GM13976 (cell line): ENCODE measurements at regions not wholly inside any gene's neighbourhood (a gene's known extent, or its start where the extent isn't known, plus 50 kb on each side); places are given as distances from the start of the nearest gene placed in this dataset.

Source experiments
- DNase-seq: peaks from one replicate; pipeline ENCODE4 v3.0.0; 2012; ENCODE audit warnings: low spot score
- in situ Hi-C: fragments of 300-500 bp; cut with MboI; formaldehyde crosslinking; loops from one replicate; pipeline ENCODE4 v1.12.0; 2022; ENCODE audit warnings: low sequenced_read_pairs, mixed read lengths, inconsistent platforms; ENCODE audit not compliant: unreplicated experiment
- TF ChIP-seq, protein P1 (sequence below): IDR thresholded peaks from 2 replicates; pipeline ENCODE4 v1.5.1; 2012; ENCODE audit warnings: borderline replicate concordance, mild to moderate bottlenecking; ENCODE audit not compliant: insufficient read depth; ENCODE audit errors: extremely low read depth, missing control alignments, control extremely low read depth

DNA sequence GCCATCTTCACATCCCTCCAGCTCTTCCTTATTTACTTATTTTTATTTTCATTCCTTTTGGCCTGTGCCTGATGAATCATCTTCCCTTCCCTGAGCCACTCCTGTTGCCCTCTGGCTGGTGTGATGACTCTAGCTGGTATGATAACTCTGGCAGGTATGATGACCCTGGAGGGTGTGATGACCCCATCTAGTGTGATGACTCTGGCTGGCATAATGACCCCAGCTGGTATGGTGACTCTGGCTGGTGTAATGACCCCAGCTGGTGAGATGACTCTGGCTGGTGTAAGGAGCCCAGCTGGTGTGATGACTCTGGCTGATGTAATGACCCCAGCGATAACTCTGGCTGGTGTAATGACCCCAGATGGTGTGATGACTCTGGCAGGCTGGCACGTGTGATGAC is 426.8 kb downstream of the QKI start:
- DNase-seq: no peak
- in situ Hi-C loops: no loop called here
- TF ChIP-seq, protein P1, sequence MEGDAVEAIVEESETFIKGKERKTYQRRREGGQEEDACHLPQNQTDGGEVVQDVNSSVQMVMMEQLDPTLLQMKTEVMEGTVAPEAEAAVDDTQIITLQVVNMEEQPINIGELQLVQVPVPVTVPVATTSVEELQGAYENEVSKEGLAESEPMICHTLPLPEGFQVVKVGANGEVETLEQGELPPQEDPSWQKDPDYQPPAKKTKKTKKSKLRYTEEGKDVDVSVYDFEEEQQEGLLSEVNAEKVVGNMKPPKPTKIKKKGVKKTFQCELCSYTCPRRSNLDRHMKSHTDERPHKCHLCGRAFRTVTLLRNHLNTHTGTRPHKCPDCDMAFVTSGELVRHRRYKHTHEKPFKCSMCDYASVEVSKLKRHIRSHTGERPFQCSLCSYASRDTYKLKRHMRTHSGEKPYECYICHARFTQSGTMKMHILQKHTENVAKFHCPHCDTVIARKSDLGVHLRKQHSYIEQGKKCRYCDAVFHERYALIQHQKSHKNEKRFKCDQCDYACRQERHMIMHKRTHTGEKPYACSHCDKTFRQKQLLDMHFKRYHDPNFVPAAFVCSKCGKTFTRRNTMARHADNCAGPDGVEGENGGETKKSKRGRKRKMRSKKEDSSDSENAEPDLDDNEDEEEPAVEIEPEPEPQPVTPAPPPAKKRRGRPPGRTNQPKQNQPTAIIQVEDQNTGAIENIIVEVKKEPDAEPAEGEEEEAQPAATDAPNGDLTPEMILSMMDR: no peak

DNA sequence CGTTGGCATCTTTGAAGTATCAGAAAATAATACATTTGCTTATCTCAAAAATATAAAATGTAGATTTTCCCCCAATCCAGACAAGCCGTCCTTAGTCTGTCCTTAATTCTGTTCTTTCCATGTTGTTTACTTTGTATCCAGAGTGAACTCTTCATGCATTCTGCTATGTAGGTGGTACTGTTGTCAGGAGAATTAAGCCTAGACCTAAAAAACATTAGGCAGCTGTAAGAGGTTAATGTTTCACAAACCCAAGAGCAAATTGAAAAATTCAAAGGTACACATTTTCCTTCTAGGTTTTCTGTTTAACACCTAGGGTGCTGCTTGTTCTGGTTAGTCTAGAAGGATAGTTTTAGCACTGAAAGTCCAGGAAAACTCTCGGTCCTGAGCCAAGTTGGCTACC is 426.4 kb downstream of the QKI start:
- no peak for DNase-seq
- in situ Hi-C loops: no loop called here
- TF ChIP-seq, protein P1: no peak

DNA sequence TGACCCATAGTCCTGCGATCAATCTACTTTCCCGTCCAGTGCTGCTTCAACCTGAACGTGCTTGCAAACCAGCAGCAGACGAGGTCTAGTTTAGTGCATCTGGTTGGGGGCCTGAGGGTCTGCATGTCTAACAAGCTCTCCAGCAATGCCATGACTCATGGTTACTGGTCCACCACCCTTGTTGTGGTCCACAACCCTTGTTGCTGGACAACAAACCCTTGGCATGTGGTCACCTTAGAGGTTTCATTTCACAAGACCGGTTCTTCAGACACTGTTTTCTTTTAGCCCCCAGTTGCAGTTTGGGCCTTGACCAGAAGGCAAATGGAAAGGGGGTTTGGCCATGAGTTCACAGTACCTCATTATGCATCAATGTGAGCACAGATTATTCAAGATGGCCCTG is 424.8 kb downstream of the QKI start:
- in situ Hi-C loops: no loop called here
- TF ChIP-seq, protein P1: no peak
- no peak for DNase-seq

DNA sequence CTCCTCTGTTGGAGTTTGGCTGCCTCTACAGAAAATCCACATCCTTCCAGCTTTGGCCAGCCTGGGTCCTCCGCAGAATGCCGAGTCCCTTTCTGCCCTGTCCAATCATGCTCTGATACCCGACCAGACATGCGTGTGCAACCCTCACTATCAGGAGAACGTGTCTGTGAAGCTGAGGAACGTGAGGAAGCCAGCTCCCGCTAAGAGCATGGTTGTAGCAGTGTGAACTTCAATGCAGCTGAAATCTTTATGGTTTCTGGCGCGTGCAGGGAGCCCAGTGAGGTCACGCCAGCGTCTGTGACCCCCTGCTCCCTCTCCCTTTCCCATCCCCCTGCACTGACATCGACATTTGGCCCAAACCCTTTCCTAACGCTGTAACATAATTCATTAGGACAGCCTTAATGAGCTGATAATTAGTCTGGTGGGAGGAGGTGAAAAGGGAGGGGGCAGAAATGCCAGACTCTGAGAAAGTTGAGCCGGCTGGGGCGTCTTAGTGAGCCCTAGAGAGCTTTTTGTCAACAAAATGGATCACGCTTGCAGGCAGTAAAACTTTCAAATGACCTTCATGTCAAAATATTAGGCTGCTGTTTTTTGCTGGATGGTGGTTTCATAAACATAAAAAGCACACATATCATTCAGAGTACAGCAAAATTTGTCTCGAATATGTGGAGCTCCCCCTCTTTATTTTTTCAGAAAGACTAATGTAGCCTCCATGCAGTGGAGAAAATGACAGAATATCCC is 423.3 kb downstream of the QKI start:
- DNase-seq: no peak
- TF ChIP-seq, protein P1: no peak
- in situ Hi-C loops: no loop called here

DNA sequence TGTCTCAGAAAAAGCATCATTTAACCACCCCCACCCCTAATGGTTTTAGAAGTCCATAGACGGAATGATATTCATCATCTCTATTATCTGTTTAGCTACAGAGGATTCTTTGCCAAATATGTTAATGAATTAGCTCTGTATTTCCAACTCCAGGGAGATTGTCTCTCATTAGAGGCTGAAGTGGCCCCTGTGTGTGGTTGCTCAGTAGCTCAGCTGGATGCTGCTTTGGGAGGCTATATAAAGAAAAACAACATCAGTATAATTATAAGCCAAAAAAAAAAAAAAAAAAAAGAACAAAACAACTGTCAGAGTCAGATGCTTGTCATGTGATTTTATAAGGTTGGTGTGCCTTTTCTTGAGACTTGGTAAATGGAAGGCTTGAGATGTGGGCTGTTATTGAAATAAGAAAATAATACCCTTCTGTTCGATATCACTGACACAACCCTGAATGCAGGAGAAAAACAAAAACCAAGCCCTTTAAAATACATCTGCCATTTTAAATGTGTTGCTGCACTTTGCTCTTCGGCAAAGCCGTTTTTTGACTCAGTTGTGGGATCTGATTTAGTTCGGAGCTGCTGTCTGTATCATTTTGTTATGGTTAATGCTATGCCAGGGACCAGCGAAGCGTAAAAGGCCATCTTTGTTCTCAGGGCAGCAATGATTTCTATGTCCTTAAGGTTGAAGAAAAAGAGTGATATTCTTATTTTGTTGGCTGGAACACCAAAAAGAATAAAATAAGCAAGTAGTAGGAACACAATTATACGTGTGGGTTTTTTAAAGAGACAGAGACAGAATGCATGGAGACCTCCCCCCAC is 422.6 kb downstream of the QKI start:
- TF ChIP-seq, protein P1: no peak
- in situ Hi-C loops: no loop called here
- DNase-seq: no peak

DNA sequence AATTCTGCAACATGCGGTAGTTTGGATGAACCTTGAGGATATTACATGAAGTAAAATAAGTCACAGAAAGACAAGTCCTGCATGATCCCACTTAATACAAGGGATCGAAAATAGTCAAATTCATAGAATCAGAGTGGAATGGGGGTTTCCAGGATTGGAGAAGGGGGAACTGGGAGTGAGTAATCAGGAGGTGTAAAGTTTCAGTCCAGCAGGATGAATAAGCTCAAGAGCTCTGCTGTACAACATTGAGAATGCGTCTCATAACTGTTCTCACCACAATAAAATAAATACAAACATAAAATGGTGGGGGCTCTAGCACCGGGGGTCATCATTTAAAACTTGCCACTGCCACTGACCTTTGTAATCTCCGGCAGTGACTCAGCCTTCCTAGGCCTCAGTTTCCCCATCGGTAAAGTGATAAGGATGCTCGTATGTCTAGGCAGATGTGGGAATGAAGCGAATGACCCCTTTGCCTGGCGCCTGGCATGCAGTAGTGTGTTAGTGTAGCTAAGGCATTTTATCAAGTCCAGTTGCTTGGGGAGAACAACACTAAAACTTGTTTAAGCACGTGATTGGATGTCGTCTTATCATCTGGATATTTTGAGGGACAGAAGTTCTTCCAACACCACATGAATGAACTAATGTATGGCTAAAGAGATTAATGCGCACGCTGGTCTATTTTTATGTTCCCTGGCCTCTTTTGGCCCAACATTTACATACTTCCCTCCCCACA is 421.1 kb downstream of the QKI start:
- no peak for DNase-seq
- in situ Hi-C loops: no loop called here
- TF ChIP-seq, protein P1: no peak
